K562 (cell line): ENCODE measurements at regions not wholly inside any gene's neighbourhood (a gene's known extent, or its start where the extent isn't known, plus 50 kb on each side); places are given as distances from the start of the nearest gene placed in this dataset.

ENCODE experiments used
- ATAC-seq: fragments of 200-7000 bp; cut with Tn5 transposase; 3 replicates; pipeline ENCODE4 v1.9.1; 2020; ENCODE audit warnings: moderate library complexity
- BruUV-seq: library from RNA; stranded (reverse); fragments of 400-500 nt; replicated peaks from 2 replicates; lab custom pipeline; 2021; lab: Mats Ljungman, UMichigan
- CTCF ChIA-PET: fragments of 300-600 bp; formaldehyde crosslinking; extraction: SDS; loops from one replicate; lab custom pipeline; 2021; ENCODE audit warnings: low intra/inter-chr PET ratio; lab: Yijun Ruan, JAX
- POLR2A ChIA-PET: fragments of 300-600, 350-650 bp; sonication (Branson Sonifier 250); formaldehyde crosslinking; extraction: SDS; loops from one replicate; lab custom pipeline; 2021; ENCODE audit warnings: antibody characterized with exemption, inconsistent platforms; lab: Yijun Ruan, JAX
- DNase-seq, 4 experiments: peaks; one replicate each; pipeline versions ENCODE4 v3.0.0 to v3.0.0-alpha.2; 2011 to 2018; ENCODE audit warnings: low spot score in 3 of 4, mixed read lengths in 3 of 4; ENCODE audit errors: extremely low read depth in 1 of 4
- FAIRE-seq: peaks from 2 replicates; lab custom pipeline; 2011; peaks lifted over from hg19 to GRCh38; lab: Jason Lieb, UNC
- H2AFZ ChIP-seq: 2 replicates; pipeline ENCODE4 v1.6.0; 2011; ENCODE audit warnings: low read depth, low read length, control low read depth, inconsistent platforms
- H3K27ac ChIP-seq: fragments of 200-600 bp; 3 replicates; pipeline ENCODE4 v1.8.0; 2011; ENCODE audit warnings: low read depth, mild to moderate bottlenecking, control low read depth, inconsistent platforms, low read length, moderate library complexity, mixed read lengths; ENCODE audit errors: extremely low read depth
- H3K27me3 ChIP-seq, 2 experiments: fragments of 300-600 bp in 1 of 2; 2 replicates in 1 of 2; 3 replicates in 1 of 2; pipeline versions ENCODE4 v1.6.0 to v1.8.0; 2011; ENCODE audit warnings: inconsistent platforms in 2 of 2, low read length in 2 of 2, mild to moderate bottlenecking in 1 of 2, mixed read lengths in 1 of 2, moderate library complexity in 1 of 2; ENCODE audit not compliant: control insufficient read depth in 2 of 2, insufficient read depth in 2 of 2
- H3K36me3 ChIP-seq: fragments of 300-600 bp; 3 replicates; pipeline ENCODE4 v1.8.0; 2011; ENCODE audit warnings: mild to moderate bottlenecking, low read length, inconsistent platforms; ENCODE audit not compliant: control insufficient read depth, insufficient read depth
- H3K4me1 ChIP-seq, 2 experiments: fragments of 200-600 bp in 1 of 2; replicated peaks in 1 of 2; 2 replicates in 1 of 2; 3 replicates in 1 of 2; pipeline versions ENCODE4 v1.5.1 to v1.8.0; 2011; ENCODE audit warnings: inconsistent platforms in 2 of 2, low read length in 2 of 2, mild to moderate bottlenecking in 1 of 2, mixed read lengths in 1 of 2, moderate library complexity in 1 of 2; ENCODE audit not compliant: control insufficient read depth in 2 of 2, insufficient read depth in 2 of 2
- H3K4me2 ChIP-seq: 2 replicates; pipeline ENCODE4 v1.6.1; 2011; ENCODE audit warnings: low read length, control low read depth, inconsistent platforms, mixed read lengths; ENCODE audit not compliant: insufficient read depth
- H3K4me3 ChIP-seq: fragments of 200-600 bp; sonication (generic), shearing (Covaris generic); 2 replicates; pipeline ENCODE4 v1.5.1; 2016; ENCODE audit warnings: control low read depth, inconsistent platforms
- H3K79me2 ChIP-seq: fragments of 200-600 bp; 3 replicates; pipeline ENCODE4 v1.8.0; 2011; ENCODE audit warnings: low read length, inconsistent platforms; ENCODE audit not compliant: control insufficient read depth, insufficient read depth
- H3K9ac ChIP-seq, 2 experiments: 2 replicates each; pipeline versions ENCODE4 v1.6.0 to v1.6.1; 2011; ENCODE audit warnings: low read depth in 2 of 2, low read length in 2 of 2, control low read depth in 1 of 2, inconsistent platforms in 1 of 2, mild to moderate bottlenecking in 1 of 2, mixed read lengths in 1 of 2; ENCODE audit not compliant: insufficient read depth in 1 of 2
- H3K9me1 ChIP-seq: one replicate; pipeline ENCODE4 v1.6.0; 2011; ENCODE audit warnings: inconsistent platforms, mild to moderate bottlenecking, low read length, moderate library complexity; ENCODE audit not compliant: control insufficient read depth, insufficient read depth
- H3K9me3 ChIP-seq: replicated peaks from 2 replicates; pipeline ENCODE4 v1.5.1; 2011; ENCODE audit warnings: low read depth, low read length, inconsistent platforms; ENCODE audit not compliant: control insufficient read depth, insufficient read depth
- H4K20me1 ChIP-seq: replicated peaks from 2 replicates; pipeline ENCODE4 v1.6.1; 2011; ENCODE audit warnings: low read length, inconsistent platforms, mixed read lengths; ENCODE audit not compliant: control insufficient read depth, insufficient read depth
- CEBPG ChIP-seq, 3 experiments: fragments of 200-800 bp in 1 of 3; sonication (Bioruptor generic) in 1 of 3; sonication (generic) in 1 of 3; formaldehyde crosslinking in 1 of 3; IDR thresholded peaks in 2 of 3; conservative IDR thresholded peaks in 1 of 3; 2 replicates each; pipeline versions ENCODE4 v1.6.1 to v1.8.0; 2016 to 2022; ENCODE audit warnings: missing compliant biosample characterization in 2 of 3, missing genetic modification characterization in 2 of 3, mild to moderate bottlenecking in 1 of 3, missing genetic modification reagents in 1 of 3
- HNRNPLL ChIP-seq: fragments of 200-400 bp; formaldehyde crosslinking; IDR thresholded peaks from 2 replicates; pipeline ENCODE4 v1.6.1; 2017; ENCODE audit warnings: low read length, low read depth, mild to moderate bottlenecking; ENCODE audit not compliant: poor library complexity, severe bottlenecking
- IRF1 ChIP-seq: sonication (generic); formaldehyde crosslinking; IDR thresholded peaks from 2 replicates; pipeline ENCODE4 v1.8.0; 2022; ENCODE audit warnings: missing genetic modification reagents, mild to moderate bottlenecking, borderline replicate concordance
- PYGO2 ChIP-seq: fragments of 450-650 bp; IDR thresholded peaks from 2 replicates; pipeline ENCODE4 v1.6.1; 2016; ENCODE audit warnings: mild to moderate bottlenecking, missing genetic modification characterization, moderate library complexity, missing compliant biosample characterization
- ZNF436 ChIP-seq: fragments of 250-450, 450-650 bp; sonication (Bioruptor Pico); formaldehyde crosslinking; IDR thresholded peaks from 2 replicates; pipeline ENCODE4 v1.7.0; 2020; ENCODE audit warnings: mild to moderate bottlenecking
- WGBS: fragments of 100-300 bp; shearing (Covaris generic); methylation state at CpG from one replicate; pipeline ENCODE4 v1.1.6; 2016; ENCODE audit warnings: low coverage, mixed read lengths; ENCODE audit not compliant: insufficient coverage; ENCODE audit errors: missing lambda C conversion rate; 5-methylcytosine and 5-hydroxymethylcytosine counted together
- in situ Hi-C: fragments of 300-500 bp; cut with MboI; formaldehyde crosslinking; loops from 4 replicates; pipeline ENCODE4 v1.15.0; 2018; ENCODE audit warnings: inconsistent platforms, mixed read lengths
- intact Hi-C: fragments of 100-400 bp; cut with micrococcal nuclease; formaldehyde crosslinking; loops from 2 replicates; pipeline ENCODE4 v1.14.2; 2022
- TF ChIP-seq, protein P1 (sequence below): sonication (generic); formaldehyde crosslinking; IDR thresholded peaks from 2 replicates; pipeline ENCODE4 v1.8.0; 2023; ENCODE audit warnings: missing genetic modification reagents, mild to moderate bottlenecking, borderline replicate concordance

DNA sequence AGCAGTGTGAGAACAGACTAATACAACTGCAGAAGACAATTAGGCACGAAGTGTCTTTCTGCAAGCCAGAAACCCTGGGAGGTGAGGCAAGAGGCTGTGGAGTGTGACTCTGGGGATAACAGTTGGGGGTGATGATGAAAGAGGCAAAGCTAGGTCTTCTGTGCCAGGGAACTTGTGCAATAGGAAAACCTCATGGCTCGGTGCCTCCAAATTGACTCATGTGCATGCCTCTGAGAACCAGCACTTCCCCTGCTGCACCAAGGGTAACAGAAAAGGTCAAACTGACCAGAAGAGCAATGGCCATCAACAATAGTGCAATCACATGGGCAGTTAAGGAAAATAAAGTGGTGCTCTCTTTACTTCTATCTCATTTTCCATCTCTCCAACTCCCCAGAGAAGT is 136.4 kb downstream of the SCG2 start:
- BruUV-seq, result no TSS peak
- Histone ChIP-seq H3K79me2 (no peaks in the 10 kb centered on the region), H3K27me3 (no peaks in the 10 kb centered on the region), H3K9me3 (no peaks in the 10 kb centered on the region), H3K27ac (no peak overlapping the region), H3K4me1 (no peaks in the 10 kb centered on the region), H3K9me1 (no peaks in the 10 kb centered on the region), H3K4me2 (no peak overlapping the region), H3K9ac (no peak overlapping the region), H3K36me3 (no peaks in the 10 kb centered on the region), H2AFZ (no peak overlapping the region), H3K4me3 (no peak overlapping the region), H4K20me1 (no peaks in the 10 kb centered on the region)
- POLR2A ChIA-PET, result no interaction called here
- WGBS, result 0% methylated on average over 1 of the region's 2 CpGs
- in situ Hi-C loops, result no loop called here
- ATAC-seq (no peak), DNase-seq (no peak), FAIRE-seq (no peak)
- intact Hi-C loops, result no loop called here
- TF ChIP-seq HNRNPLL (no peak), ZNF436 (CRISPR knock-in tag) (no peak), CEBPG (CRISPR knock-in tag; IDR thresholded peaks at IDR 0.05) (no peak), CEBPG (tag; conservative IDR thresholded peaks at IDR 0.05 in 1 of 2, IDR thresholded peaks at IDR 0.05 in 1 of 2) (peak in 1 of 2 experiments; percentile 51; a peak in 1 of 4 replicates), PYGO2 (tag) (no peak), IRF1 (CRISPR knock-in tag) (no peak)
- TF ChIP-seq, protein P1, sequence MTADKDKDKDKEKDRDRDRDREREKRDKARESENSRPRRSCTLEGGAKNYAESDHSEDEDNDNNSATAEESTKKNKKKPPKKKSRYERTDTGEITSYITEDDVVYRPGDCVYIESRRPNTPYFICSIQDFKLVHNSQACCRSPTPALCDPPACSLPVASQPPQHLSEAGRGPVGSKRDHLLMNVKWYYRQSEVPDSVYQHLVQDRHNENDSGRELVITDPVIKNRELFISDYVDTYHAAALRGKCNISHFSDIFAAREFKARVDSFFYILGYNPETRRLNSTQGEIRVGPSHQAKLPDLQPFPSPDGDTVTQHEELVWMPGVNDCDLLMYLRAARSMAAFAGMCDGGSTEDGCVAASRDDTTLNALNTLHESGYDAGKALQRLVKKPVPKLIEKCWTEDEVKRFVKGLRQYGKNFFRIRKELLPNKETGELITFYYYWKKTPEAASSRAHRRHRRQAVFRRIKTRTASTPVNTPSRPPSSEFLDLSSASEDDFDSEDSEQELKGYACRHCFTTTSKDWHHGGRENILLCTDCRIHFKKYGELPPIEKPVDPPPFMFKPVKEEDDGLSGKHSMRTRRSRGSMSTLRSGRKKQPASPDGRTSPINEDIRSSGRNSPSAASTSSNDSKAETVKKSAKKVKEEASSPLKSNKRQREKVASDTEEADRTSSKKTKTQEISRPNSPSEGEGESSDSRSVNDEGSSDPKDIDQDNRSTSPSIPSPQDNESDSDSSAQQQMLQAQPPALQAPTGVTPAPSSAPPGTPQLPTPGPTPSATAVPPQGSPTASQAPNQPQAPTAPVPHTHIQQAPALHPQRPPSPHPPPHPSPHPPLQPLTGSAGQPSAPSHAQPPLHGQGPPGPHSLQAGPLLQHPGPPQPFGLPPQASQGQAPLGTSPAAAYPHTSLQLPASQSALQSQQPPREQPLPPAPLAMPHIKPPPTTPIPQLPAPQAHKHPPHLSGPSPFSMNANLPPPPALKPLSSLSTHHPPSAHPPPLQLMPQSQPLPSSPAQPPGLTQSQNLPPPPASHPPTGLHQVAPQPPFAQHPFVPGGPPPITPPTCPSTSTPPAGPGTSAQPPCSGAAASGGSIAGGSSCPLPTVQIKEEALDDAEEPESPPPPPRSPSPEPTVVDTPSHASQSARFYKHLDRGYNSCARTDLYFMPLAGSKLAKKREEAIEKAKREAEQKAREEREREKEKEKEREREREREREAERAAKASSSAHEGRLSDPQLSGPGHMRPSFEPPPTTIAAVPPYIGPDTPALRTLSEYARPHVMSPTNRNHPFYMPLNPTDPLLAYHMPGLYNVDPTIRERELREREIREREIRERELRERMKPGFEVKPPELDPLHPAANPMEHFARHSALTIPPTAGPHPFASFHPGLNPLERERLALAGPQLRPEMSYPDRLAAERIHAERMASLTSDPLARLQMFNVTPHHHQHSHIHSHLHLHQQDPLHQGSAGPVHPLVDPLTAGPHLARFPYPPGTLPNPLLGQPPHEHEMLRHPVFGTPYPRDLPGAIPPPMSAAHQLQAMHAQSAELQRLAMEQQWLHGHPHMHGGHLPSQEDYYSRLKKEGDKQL (CRISPR knock-in tag), result no peak
- CTCF ChIA-PET, result no interaction called here
